ENCODE measurements at regions not wholly inside any gene's neighbourhood (a gene's known extent, or its start where the extent isn't known, plus 50 kb on each side); places are given as distances from the start of the nearest gene placed in this dataset.
A peak's percentile ranks its signal among the peaks of the same experiment; 100 is the strongest.

DNA sequence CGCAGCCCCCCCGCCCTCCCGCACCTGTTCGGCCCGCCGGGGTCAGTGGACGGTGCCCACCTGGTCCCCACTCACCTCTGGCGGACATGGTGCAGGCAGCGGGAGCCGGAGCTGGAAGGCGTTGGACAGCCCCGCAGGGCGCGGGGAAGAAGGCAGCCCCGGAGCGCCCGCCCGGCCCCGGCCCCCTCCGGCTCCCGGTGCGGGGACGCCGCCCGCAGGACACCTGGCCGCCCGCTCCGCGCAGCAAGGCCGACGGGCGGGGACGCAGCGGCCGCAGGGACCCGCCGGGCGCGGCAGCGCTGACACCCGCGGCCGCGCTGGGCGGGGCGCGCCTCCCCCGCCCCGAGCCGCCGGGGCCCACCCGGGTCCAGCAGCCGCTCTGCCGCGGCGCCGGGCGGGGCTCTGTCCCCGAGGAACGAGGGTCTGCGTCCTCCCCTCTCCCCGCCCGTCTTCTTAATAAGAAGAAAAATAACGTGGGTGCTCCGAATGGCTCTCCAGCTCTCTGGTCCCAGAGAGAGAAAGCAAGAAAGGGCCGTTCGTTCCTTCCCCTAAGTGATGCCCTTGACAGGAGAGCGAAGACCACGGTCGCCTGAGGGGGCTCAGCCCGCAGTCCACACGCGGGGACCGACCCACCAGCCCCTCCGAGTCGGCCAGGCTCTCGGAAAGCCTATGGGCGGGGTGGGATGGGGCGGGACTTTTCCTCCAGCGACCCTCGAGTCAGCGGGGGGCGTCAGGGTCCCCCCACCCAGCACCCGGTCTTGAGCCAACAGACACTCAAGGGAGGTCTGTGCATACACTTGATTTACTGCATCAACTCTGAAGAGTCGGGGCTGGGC is 53.4 kb upstream of the FHIP2A start:
- Histone ChIP-seq H3K27ac (peak overlapping the region; percentile 77 to 89 (median 81)), H3K4me3 (replicated peaks in 1 of 3) (peak overlapping the region in 2 of 3 donors; percentile 62 to 63), H3K36me3 (no peaks in the 10 kb centered on the region), H3K4me1 (peaks cover 6 to 13% of the 10 kb centered on the region in 2 donors), H3K9me3 (no peaks in the 10 kb centered on the region), H3K27me3 (no peaks in the 10 kb centered on the region)
- 3 to 5% methylated on average over 6 to 16 of the region's 85 CpGs for WGBS, 2 donors
- peak in 1 of 2 donors; percentile 37 for TF ChIP-seq POLR2A (IDR thresholded peaks at IDR 0.05)
- TF ChIP-seq CTCF (IDR thresholded peaks at IDR 0.05): no peak
- intact Hi-C loops (cut with DNase I): no loop called here
- peak in 1 of 2 donors; percentile 28 for DNase-seq

DNA sequence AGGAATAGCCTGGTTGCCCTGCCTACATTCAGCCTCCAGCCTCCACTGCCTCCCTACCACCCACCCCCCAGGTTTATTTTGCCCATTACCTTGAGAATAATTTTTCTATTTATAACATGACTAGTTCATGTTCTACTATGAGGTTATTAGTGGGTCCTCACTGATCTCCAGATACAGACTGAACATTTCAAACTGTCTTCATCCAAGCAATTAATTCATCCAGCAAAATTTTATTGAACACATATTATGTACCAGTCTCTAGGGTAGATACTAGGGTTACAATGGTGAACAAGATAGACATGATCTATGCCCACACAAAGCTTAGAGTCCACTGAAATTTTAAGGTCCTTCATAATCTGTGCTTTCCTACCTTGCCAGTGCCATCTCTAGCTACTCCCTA is 51.6 kb upstream of the FHIP2A start:
- no peak overlapping the region for H3K4me3 ChIP-seq (replicated peaks in 1 of 3)
- no peaks in the 10 kb centered on the region for H3K36me3 ChIP-seq
- peaks cover 6 to 13% of the 10 kb centered on the region in 2 donors for H3K4me1 ChIP-seq
- no peak for TF ChIP-seq POLR2A (IDR thresholded peaks at IDR 0.05)
- TF ChIP-seq CTCF (IDR thresholded peaks at IDR 0.05): no peak
- intact Hi-C loops (cut with DNase I): no loop called here
- no peaks in the 10 kb centered on the region for H3K27me3 ChIP-seq
- no peaks in the 10 kb centered on the region for H3K9me3 ChIP-seq
- H3K27ac ChIP-seq: no peak overlapping the region
- DNase-seq: no peak

- TF ChIP-seq CTCF (IDR thresholded peaks at IDR 0.05) (no peak), POLR2A (IDR thresholded peaks at IDR 0.05) (no peak)
Measured at GRCh38 chr10:114771157-114771556, 50.4 kb upstream of the FHIP2A start.

DNA sequence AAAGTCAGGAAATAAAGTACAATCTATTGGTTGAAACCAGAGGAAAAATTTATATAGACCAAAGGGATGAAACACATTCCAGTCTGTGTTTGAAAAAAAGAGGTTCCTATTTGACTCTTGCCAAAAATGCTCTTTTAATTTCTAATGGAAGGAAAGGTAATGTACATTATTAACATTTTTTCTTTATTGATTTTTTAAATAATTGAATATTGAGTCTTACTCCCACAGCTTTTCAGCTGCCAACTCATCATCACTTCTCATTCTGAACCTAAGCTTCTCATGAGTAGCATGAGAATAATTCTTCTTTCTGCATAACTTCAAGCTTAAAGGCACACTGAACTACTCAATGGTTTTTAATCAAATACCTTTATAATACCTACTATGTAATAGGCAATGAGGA is 49.8 kb upstream of the FHIP2A start:
- intact Hi-C loops (cut with DNase I): no loop called here

More at GRCh38 chr10:114771157-114771556, 50.4 kb upstream of the FHIP2A start:
- intact Hi-C loops (cut with DNase I): no loop called here
- H3K4me1 ChIP-seq: peaks cover 5 to 13% of the 10 kb centered on the region in 2 donors
- DNase-seq: no peak
- H3K9me3 ChIP-seq: no peaks in the 10 kb centered on the region
- no peaks in the 10 kb centered on the region for H3K36me3 ChIP-seq
- no peak overlapping the region for H3K4me3 ChIP-seq (replicated peaks in 1 of 3)
- WGBS, 2 donors: 96 to 98% methylated on average over 1 of the region's 1 CpG
- H3K27me3 ChIP-seq: no peaks in the 10 kb centered on the region
- no peak overlapping the region for H3K27ac ChIP-seq

More for the DNA sequence above, 49.8 kb upstream of the FHIP2A start:
- TF ChIP-seq POLR2A (IDR thresholded peaks at IDR 0.05): no peak
- TF ChIP-seq CTCF (IDR thresholded peaks at IDR 0.05): no peak
- H3K36me3 ChIP-seq: no peaks in the 10 kb centered on the region
- H3K27ac ChIP-seq: no peak overlapping the region
- H3K4me3 ChIP-seq (replicated peaks in 1 of 3): no peak overlapping the region
- no peak for DNase-seq
- peaks cover 0 to 8% of the 10 kb centered on the region in 2 donors for H3K4me1 ChIP-seq
- H3K9me3 ChIP-seq: no peaks in the 10 kb centered on the region
- no peaks in the 10 kb centered on the region for H3K27me3 ChIP-seq
